SK-N-DZ (cell line): ENCODE measurements at regions not wholly inside any gene's neighbourhood (a gene's known extent, or its start where the extent isn't known, plus 50 kb on each side); places are given as distances from the start of the nearest gene placed in this dataset.
"Not testable (repeated sequence)": the region's sequence is repeated elsewhere in the genome, so short reads cannot be mapped to it uniquely, and the experiment has no call there.

Experiments used
- DNase-seq: peaks from one replicate; pipeline ENCODE4 v3.0.0-alpha.2; 2015; ENCODE audit warnings: low spot score

- DNase-seq, result peak; percentile 45
Observed at GRCh38 chr2:175418224-175418835, 236.8 kb upstream of the ATP5MC3 start.

- peak; percentile 48 for DNase-seq
Observed at GRCh38 chr2:175414882-175415487, 233.5 kb upstream of the ATP5MC3 start.

- DNase-seq, result no peak
Observed at GRCh38 chr2:175414191-175414881, 232.8 kb upstream of the ATP5MC3 start.

- DNase-seq, result not testable (repeated sequence)
Observed at GRCh38 chr2:175410941-175411340, 229.4 kb upstream of the ATP5MC3 start.

GRCh38 chr2:175404839-175405238 is 223.3 kb upstream of the ATP5MC3 start:
- no peak for DNase-seq

- no peak for DNase-seq
Observed at GRCh38 chr2:175403599-175404221, 222.2 kb upstream of the ATP5MC3 start.

GRCh38 chr2:175402571-175402970 is 221.1 kb upstream of the ATP5MC3 start:
- DNase-seq, result no peak

- DNase-seq, result no peak
Observed at GRCh38 chr2:175401956-175402469, 220.5 kb upstream of the ATP5MC3 start.

- no peak for DNase-seq
Observed at GRCh38 chr2:175400975-175401374, 219.5 kb upstream of the ATP5MC3 start.

GRCh38 chr2:175399326-175399725 is 217.8 kb upstream of the ATP5MC3 start:
- no peak for DNase-seq

- DNase-seq, result peak; percentile 14
Observed at GRCh38 chr2:175398848-175399247, 217.3 kb upstream of the ATP5MC3 start.

GRCh38 chr2:175396696-175397095 is 215.2 kb upstream of the ATP5MC3 start:
- DNase-seq, result peak; percentile 89

GRCh38 chr2:175393851-175394250 is 212.3 kb upstream of the ATP5MC3 start:
- no peak for DNase-seq

GRCh38 chr2:175383286-175383685 is 201.8 kb upstream of the ATP5MC3 start:
- DNase-seq, result no peak

- no peak for DNase-seq
Observed at GRCh38 chr2:175373729-175374128, 192.2 kb upstream of the ATP5MC3 start.

GRCh38 chr2:175372704-175373701 is 191.5 kb upstream of the ATP5MC3 start:
- DNase-seq, result no peak

- no peak for DNase-seq
Observed at GRCh38 chr2:175371378-175371777, 189.9 kb upstream of the ATP5MC3 start.

- peak; percentile 61 for DNase-seq
Observed at GRCh38 chr2:175366815-175367214, 185.3 kb upstream of the ATP5MC3 start.

GRCh38 chr2:175363699-175364098 is 182.2 kb upstream of the ATP5MC3 start:
- DNase-seq, result no peak

- DNase-seq, result no peak
Observed at GRCh38 chr2:175362331-175362730, 180.8 kb upstream of the ATP5MC3 start.

GRCh38 chr2:175359710-175360109 is 178.2 kb upstream of the ATP5MC3 start:
- DNase-seq, result no peak
